Upper lobe of left lung (tissue), 6 donors: ENCODE measurements at regions not wholly inside any gene's neighbourhood (a gene's known extent, or its start where the extent isn't known, plus 50 kb on each side); places are given as distances from the start of the nearest gene placed in this dataset.

Source experiments
- ATAC-seq, 2 donors: fragments of 200-7000 bp; cut with Tn5 transposase; one replicate each; pipeline ENCODE4 v1.9.1; 2022; ENCODE audit warnings: mild to moderate bottlenecking in 2 of 2, moderate library complexity in 2 of 2; ENCODE audit not compliant: low FRiP score in 2 of 2
- DNase-seq, 2 donors: peaks; one replicate each; pipeline ENCODE4 v3.0.0-alpha.2; 2019 to 2020
- H3K27ac ChIP-seq, 4 donors: fragments of 200-600 bp; sonication (generic); one replicate each; pipeline ENCODE4 v1.5.1; 2016 to 2019
- H3K27me3 ChIP-seq, 4 donors: fragments of 200-600 bp; sonication (generic); one replicate each; pipeline ENCODE4 v1.5.1; 2017 to 2019
- H3K36me3 ChIP-seq, 4 donors: fragments of 200-600 bp; sonication (generic); one replicate each; pipeline ENCODE4 v1.5.1; 2016 to 2019
- H3K4me1 ChIP-seq, 4 donors: fragments of 200-600 bp; sonication (generic); one replicate each; pipeline ENCODE4 v1.5.1; 2018 to 2019
- H3K4me3 ChIP-seq, 4 donors: fragments of 200-600 bp; sonication (generic); one replicate each; pipeline ENCODE4 v1.5.1; 2017 to 2019; ENCODE audit warnings: mild to moderate bottlenecking in 2 of 4, moderate library complexity in 1 of 4
- H3K9me3 ChIP-seq, 4 donors: fragments of 200-600 bp; sonication (generic); one replicate each; pipeline ENCODE4 v1.5.1; 2018 to 2019
- EP300 ChIP-seq, 4 donors: sonication (generic); formaldehyde crosslinking; IDR thresholded peaks; one replicate each; pipeline ENCODE4 v1.5.1; 2017; ENCODE audit warnings: antibody characterized with exemption in 4 of 4, control low read depth in 2 of 4
- POLR2A ChIP-seq, 4 donors: fragments of 450-650 bp; IDR thresholded peaks; one replicate each; pipeline ENCODE4 v1.5.1; 2016 to 2017; ENCODE audit warnings: antibody characterized with exemption in 4 of 4, mild to moderate bottlenecking in 2 of 4
- POLR2AphosphoS5 ChIP-seq, 2 donors: sonication (generic); formaldehyde crosslinking; IDR thresholded peaks; one replicate each; pipeline ENCODE4 v1.5.1; 2017; ENCODE audit warnings: antibody characterized with exemption in 2 of 2
- WGBS, 2 donors: methylation state at CpG; one replicate each; pipeline ENCODE4 v1.1.5; 2017 to 2018; 5-methylcytosine and 5-hydroxymethylcytosine counted together
- TF ChIP-seq, protein P1 (sequence below), 6 experiments: fragments of 450-650 bp in 4 of 6; fragments of 200-600 bp in 2 of 6; sonication (generic) in 2 of 6; IDR thresholded peaks; one replicate each; pipeline ENCODE4 v1.5.1; 2016 to 2019; ENCODE audit warnings: antibody characterized with exemption in 6 of 6
- donor health status: DM: no; HTN: no; CAD: no; lungs with moderate emphysema.
- donor health status: DM: no; HTN: yes; CAD: no; lungs with severe emphysema.

DNA sequence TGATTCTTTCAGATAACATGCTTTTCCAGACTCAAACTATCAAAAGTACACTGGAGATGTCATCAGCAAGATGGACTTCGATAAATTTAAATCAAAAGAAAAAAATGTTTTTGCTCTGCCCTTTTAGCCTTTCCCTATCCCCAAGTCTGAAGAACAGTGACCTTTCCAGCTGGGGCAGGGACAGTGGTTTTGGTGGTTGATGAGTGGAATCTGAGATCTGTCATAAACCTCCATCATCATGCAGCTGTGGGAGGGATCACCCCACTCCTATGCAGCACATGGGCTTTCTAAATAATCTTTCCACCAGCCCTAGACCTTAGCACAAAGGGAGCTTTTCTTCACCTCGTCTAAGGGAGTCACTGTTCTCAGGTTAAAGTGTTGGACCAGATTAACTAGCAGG, 869.5 kb upstream of the SOX9 start:
- Histone ChIP-seq H3K36me3 (no peaks in the 10 kb centered on the region), H3K27ac (no peak overlapping the region), H3K4me1 (no peaks in the 10 kb centered on the region), H3K27me3 (no peaks in the 10 kb centered on the region), H3K9me3 (no peaks in the 10 kb centered on the region), H3K4me3 (no peak overlapping the region)
- 66 to 70% methylated on average over 2 of the region's 2 CpGs for WGBS, 2 donors
- ATAC-seq (no peak), DNase-seq (no peak)
- TF ChIP-seq EP300 (IDR thresholded peaks at IDR 0.05) (no peak), POLR2A (IDR thresholded peaks at IDR 0.05) (no peak), POLR2AphosphoS5 (IDR thresholded peaks at IDR 0.05) (no peak)
- TF ChIP-seq, protein P1, sequence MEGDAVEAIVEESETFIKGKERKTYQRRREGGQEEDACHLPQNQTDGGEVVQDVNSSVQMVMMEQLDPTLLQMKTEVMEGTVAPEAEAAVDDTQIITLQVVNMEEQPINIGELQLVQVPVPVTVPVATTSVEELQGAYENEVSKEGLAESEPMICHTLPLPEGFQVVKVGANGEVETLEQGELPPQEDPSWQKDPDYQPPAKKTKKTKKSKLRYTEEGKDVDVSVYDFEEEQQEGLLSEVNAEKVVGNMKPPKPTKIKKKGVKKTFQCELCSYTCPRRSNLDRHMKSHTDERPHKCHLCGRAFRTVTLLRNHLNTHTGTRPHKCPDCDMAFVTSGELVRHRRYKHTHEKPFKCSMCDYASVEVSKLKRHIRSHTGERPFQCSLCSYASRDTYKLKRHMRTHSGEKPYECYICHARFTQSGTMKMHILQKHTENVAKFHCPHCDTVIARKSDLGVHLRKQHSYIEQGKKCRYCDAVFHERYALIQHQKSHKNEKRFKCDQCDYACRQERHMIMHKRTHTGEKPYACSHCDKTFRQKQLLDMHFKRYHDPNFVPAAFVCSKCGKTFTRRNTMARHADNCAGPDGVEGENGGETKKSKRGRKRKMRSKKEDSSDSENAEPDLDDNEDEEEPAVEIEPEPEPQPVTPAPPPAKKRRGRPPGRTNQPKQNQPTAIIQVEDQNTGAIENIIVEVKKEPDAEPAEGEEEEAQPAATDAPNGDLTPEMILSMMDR (IDR thresholded peaks at IDR 0.05) = no peak

DNA sequence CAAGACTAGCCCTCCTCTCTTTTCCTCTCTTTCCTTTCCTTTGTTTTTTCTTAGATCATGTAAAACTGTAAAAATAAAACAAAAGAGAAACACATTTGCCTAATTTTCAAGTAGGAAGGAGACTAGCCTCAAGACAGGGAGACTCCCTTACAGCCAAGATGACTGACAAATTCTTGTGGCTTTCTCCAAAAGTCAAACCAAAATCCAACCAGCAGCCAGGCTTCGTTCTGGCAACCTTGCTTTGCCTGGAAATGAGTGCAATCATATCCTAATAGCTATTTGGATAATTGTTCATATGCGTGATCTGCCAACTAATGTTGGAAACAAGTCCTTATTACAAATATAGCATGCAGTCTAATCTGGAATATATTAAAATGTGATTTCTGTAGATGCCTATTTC, 868.9 kb upstream of the SOX9 start:
- no peak for DNase-seq
- H3K27ac ChIP-seq = no peak overlapping the region
- H3K4me1 ChIP-seq = no peaks in the 10 kb centered on the region
- WGBS, 2 donors = 60 to 61% methylated on average over 2 of the region's 2 CpGs
- TF ChIP-seq POLR2A (IDR thresholded peaks at IDR 0.05) (no peak), EP300 (IDR thresholded peaks at IDR 0.05) (no peak), POLR2AphosphoS5 (IDR thresholded peaks at IDR 0.05) (no peak)
- TF ChIP-seq, protein P1 (IDR thresholded peaks at IDR 0.05) = no peak
- no peak overlapping the region for H3K4me3 ChIP-seq
- H3K36me3 ChIP-seq = no peaks in the 10 kb centered on the region
- no peaks in the 10 kb centered on the region for H3K9me3 ChIP-seq
- H3K27me3 ChIP-seq = no peaks in the 10 kb centered on the region
- no peak for ATAC-seq

DNA sequence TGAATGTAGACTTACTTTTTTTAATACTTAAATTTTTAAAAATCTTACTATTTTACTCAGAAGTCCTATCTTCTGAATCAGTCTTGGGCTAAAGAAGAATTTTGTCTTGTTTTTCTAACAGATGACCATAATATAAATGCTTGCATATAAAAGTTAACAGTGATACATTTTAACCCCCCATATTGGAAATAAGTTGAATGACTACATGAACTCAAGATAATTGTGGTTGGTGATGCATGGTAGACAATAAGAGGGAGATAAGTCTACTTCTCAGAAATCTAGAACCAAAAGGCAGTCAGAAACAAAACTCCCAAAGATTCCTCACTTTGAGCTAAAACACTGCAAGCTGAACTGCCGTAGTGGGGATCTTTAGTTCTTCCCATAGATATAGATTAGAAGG, 868.4 kb upstream of the SOX9 start:
- no peak for TF ChIP-seq POLR2A (IDR thresholded peaks at IDR 0.05)
- TF ChIP-seq, protein P1 (IDR thresholded peaks at IDR 0.05) = no peak
- TF ChIP-seq POLR2AphosphoS5 (IDR thresholded peaks at IDR 0.05) = no peak
- TF ChIP-seq EP300 (IDR thresholded peaks at IDR 0.05) = no peak
- no peak for ATAC-seq

DNA sequence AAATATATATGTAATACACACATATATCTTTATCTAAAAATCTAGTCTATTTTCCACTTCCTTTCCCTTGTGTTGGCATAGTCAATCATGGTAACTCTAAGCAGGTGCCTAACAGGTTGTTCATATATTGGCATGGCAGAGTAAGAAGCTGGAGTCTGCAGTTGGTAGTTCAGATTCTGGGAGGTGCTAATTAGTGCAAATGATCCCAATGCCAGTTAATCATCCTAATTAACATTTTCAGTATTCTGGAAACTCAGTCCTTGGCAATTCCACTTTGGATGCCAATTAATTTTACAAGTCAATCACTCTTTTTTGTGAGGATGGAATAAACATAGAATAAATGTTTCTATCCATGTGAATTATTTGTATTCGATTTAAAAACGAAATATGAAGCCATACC, 863.7 kb upstream of the SOX9 start:
- Histone ChIP-seq H3K4me3 (no peak overlapping the region), H3K36me3 (no peaks in the 10 kb centered on the region), H3K4me1 (no peaks in the 10 kb centered on the region), H3K9me3 (no peaks in the 10 kb centered on the region), H3K27me3 (no peaks in the 10 kb centered on the region), H3K27ac (no peak overlapping the region)
- DNase-seq (no peak), ATAC-seq (no peak)
- no peak for TF ChIP-seq POLR2A (IDR thresholded peaks at IDR 0.05)
- no peak for TF ChIP-seq EP300 (IDR thresholded peaks at IDR 0.05)
- TF ChIP-seq POLR2AphosphoS5 (IDR thresholded peaks at IDR 0.05) = no peak
- WGBS, 2 donors = 80 to 82% methylated on average over 2 of the region's 2 CpGs

More for the DNA sequence above, 868.4 kb upstream of the SOX9 start:
- H3K4me1 ChIP-seq = no peaks in the 10 kb centered on the region
- 0 to 73% methylated on average over 1 of the region's 1 CpG for WGBS, 2 donors
- H3K36me3 ChIP-seq = no peaks in the 10 kb centered on the region
- H3K27ac ChIP-seq = no peak overlapping the region
- H3K4me3 ChIP-seq = no peak overlapping the region
- no peaks in the 10 kb centered on the region for H3K9me3 ChIP-seq
- no peak for DNase-seq
- H3K27me3 ChIP-seq = no peaks in the 10 kb centered on the region

DNA sequence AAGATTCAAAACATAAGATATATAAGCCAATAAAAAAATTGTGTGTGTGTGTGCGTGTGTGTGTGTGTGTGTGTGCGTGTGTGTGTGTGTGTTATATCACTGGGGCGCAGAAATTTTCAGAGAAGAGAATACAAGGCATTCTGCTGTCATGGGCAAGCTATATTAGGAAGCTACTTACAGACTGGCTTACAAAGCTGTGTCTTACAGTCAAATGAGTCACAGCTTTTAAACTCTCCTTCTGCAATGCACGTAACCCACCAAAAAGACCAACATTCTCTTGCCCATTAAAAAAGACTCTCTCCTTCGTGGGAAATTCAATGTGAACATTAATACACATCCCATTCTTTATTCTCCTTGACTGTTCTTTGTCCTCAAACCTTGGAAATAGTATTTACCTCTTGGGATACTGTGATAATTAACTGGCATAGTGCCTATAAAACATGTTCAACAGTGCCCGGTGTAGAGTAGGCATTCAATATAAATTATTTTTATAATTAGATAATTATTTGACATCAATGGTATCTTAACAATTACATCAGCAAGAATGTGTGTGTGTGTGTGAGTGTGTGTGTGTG, 860.4 kb upstream of the SOX9 start:
- Histone ChIP-seq H3K4me3 (no peak overlapping the region), H3K27me3 (no peaks in the 10 kb centered on the region), H3K36me3 (no peaks in the 10 kb centered on the region), H3K27ac (no peak overlapping the region), H3K9me3 (peaks cover 0 to under 1% (median 0%) of the 10 kb centered on the region in 4 donors), H3K4me1 (no peaks in the 10 kb centered on the region)
- no peak for TF ChIP-seq EP300 (IDR thresholded peaks at IDR 0.05)
- no peak for TF ChIP-seq POLR2A (IDR thresholded peaks at IDR 0.05)
- TF ChIP-seq, protein P1 (IDR thresholded peaks at IDR 0.05) = no peak
- no peak for TF ChIP-seq POLR2AphosphoS5 (IDR thresholded peaks at IDR 0.05)
- ATAC-seq = no peak
- 54 to 69% methylated on average over 6 of the region's 6 CpGs for WGBS, 2 donors
- DNase-seq = no peak
